Ovary (tissue), 3 donors: ENCODE measurements at regions not wholly inside any gene's neighbourhood (a gene's known extent, or its start where the extent isn't known, plus 50 kb on each side); places are given as distances from the start of the nearest gene placed in this dataset.

Experiments
- CTCF ChIP-seq, 3 donors: fragments of 450-650 bp in 2 of 3; fragments of 200-600 bp in 1 of 3; IDR thresholded peaks; one replicate each; pipeline versions ENCODE4 v1.5.1 to v1.8.0; 2016 to 2022; ENCODE audit warnings: antibody characterized with exemption in 3 of 3, mild to moderate bottlenecking in 1 of 3
- POLR2A ChIP-seq: fragments of 450-650 bp; IDR thresholded peaks from one replicate; pipeline ENCODE4 v1.6.1; 2017; ENCODE audit warnings: antibody characterized with exemption, mild to moderate bottlenecking, moderate library complexity
- donor health status: DM: no; HTN: no; CAD: no.

GRCh38 chr12:98113548-98113947, 401.8 kb upstream of the TMPO start:
- no peak for TF ChIP-seq CTCF (IDR thresholded peaks at IDR 0.05)
- no peak for TF ChIP-seq POLR2A
